ENCODE measurements at regions not wholly inside any gene's neighbourhood (a gene's known extent, or its start where the extent isn't known, plus 50 kb on each side); places are given as distances from the start of the nearest gene placed in this dataset.

DNA sequence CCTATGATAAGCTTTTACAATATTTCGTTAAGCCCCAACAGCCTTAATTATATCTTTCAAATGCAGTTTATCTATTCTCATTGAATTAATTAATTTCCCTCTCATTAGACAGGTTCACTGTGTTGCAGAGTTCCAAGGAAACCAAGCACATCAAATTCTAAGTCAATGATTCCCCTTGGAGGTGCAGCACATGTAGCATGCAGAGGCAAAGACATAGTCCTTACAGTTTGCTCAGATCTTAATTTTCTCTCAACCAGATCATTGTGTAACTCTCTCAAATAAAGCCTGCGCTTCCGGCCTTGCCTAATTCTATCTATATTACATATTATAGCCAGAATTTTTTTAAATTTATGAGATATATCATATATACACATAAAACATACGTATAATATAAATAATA, 205.4 kb downstream of the GRIA2 start:
- no peaks in the 10 kb centered on the region for H3K27me3 ChIP-seq
- TF ChIP-seq, protein P1, sequence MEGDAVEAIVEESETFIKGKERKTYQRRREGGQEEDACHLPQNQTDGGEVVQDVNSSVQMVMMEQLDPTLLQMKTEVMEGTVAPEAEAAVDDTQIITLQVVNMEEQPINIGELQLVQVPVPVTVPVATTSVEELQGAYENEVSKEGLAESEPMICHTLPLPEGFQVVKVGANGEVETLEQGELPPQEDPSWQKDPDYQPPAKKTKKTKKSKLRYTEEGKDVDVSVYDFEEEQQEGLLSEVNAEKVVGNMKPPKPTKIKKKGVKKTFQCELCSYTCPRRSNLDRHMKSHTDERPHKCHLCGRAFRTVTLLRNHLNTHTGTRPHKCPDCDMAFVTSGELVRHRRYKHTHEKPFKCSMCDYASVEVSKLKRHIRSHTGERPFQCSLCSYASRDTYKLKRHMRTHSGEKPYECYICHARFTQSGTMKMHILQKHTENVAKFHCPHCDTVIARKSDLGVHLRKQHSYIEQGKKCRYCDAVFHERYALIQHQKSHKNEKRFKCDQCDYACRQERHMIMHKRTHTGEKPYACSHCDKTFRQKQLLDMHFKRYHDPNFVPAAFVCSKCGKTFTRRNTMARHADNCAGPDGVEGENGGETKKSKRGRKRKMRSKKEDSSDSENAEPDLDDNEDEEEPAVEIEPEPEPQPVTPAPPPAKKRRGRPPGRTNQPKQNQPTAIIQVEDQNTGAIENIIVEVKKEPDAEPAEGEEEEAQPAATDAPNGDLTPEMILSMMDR (IDR thresholded peaks at IDR 0.05): no peak
- no peak for TF ChIP-seq POLR2A (IDR thresholded peaks at IDR 0.05)
- no peaks in the 10 kb centered on the region for H3K4me1 ChIP-seq
- H3K9me3 ChIP-seq: no peaks in the 10 kb centered on the region
- no peak overlapping the region for H3K27ac ChIP-seq
- DNase-seq: no peak
- H3K36me3 ChIP-seq: no peaks in the 10 kb centered on the region
- H3K4me3 ChIP-seq: no peak overlapping the region

- Histone ChIP-seq H3K27ac (no peak overlapping the region), H3K9me3 (no peaks in the 10 kb centered on the region), H3K4me3 (no peak overlapping the region), H3K36me3 (no peaks in the 10 kb centered on the region), H3K4me1 (no peaks in the 10 kb centered on the region), H3K27me3 (no peaks in the 10 kb centered on the region)
- TF ChIP-seq, protein P1 (IDR thresholded peaks at IDR 0.05): no peak
- TF ChIP-seq POLR2A (IDR thresholded peaks at IDR 0.05): no peak
- DNase-seq: no peak
Observed at GRCh38 chr4:157423526-157424020, 203.0 kb downstream of the GRIA2 start.

GRCh38 chr4:157421365-157421764, 200.8 kb downstream of the GRIA2 start:
- DNase-seq: no peak
- TF ChIP-seq, protein P1 (IDR thresholded peaks at IDR 0.05): no peak
- no peak for TF ChIP-seq POLR2A (IDR thresholded peaks at IDR 0.05)
- no peak overlapping the region for H3K27ac ChIP-seq
- no peaks in the 10 kb centered on the region for H3K27me3 ChIP-seq
- H3K4me3 ChIP-seq: no peak overlapping the region
- no peaks in the 10 kb centered on the region for H3K9me3 ChIP-seq
- H3K4me1 ChIP-seq: no peaks in the 10 kb centered on the region
- H3K36me3 ChIP-seq: no peaks in the 10 kb centered on the region

Small RNA genes in the stretch of these regions (small RNA-seq; reads per million reads assigned to genes)
- gene RF00019: 0 reads per million in 2 donors
